CD4-positive, alpha-beta memory T cell (primary cell): ENCODE measurements at regions not wholly inside any gene's neighbourhood (a gene's known extent, or its start where the extent isn't known, plus 50 kb on each side); places are given as distances from the start of the nearest gene placed in this dataset.
"Not testable (repeated sequence)": the region's sequence is repeated elsewhere in the genome, so short reads cannot be mapped to it uniquely, and the experiment has no call there.

Experiments
- CTCF ChIA-PET: fragments of 350-600 bp; sonication (Branson Sonifier 250); formaldehyde crosslinking; loops from one replicate; lab custom pipeline; 2021; ENCODE audit warnings: inconsistent platforms; ENCODE audit not compliant: partially characterized antibody; lab: Charles Lee
- POLR2A ChIA-PET: fragments of 350-600 bp; sonication (Branson Sonifier 250); formaldehyde crosslinking; loops from one replicate; lab custom pipeline; 2021; ENCODE audit not compliant: partially characterized antibody; lab: Charles Lee
- DNase-seq, 5 donors: peaks; one replicate each; pipeline versions ENCODE4 v3.0.0 to v3.0.0-alpha.2; 2020 to 2022; ENCODE audit warnings: mixed read lengths in 1 of 5
- H3K27ac ChIP-seq: one replicate; pipeline ENCODE4 v1.7.0; 2013; ENCODE audit warnings: low read depth, low read length
- H3K27me3 ChIP-seq: 2 replicates; pipeline ENCODE4 v1.7.0; 2013; ENCODE audit warnings: mild to moderate bottlenecking, low read length, moderate library complexity; ENCODE audit not compliant: insufficient read depth
- H3K36me3 ChIP-seq: 2 replicates; pipeline ENCODE4 v1.7.0; 2013; ENCODE audit warnings: mild to moderate bottlenecking, low read length, moderate library complexity; ENCODE audit not compliant: insufficient read depth
- H3K4me1 ChIP-seq: 2 replicates; pipeline ENCODE4 v1.7.0; 2013; ENCODE audit warnings: mild to moderate bottlenecking, low read length, moderate library complexity; ENCODE audit not compliant: insufficient read depth
- H3K4me3 ChIP-seq, 2 donors: one replicate each; pipeline ENCODE4 v1.7.0; 2013; ENCODE audit warnings: low read length in 2 of 2, mild to moderate bottlenecking in 1 of 2
- H3K9me3 ChIP-seq, 2 donors: one replicate each; pipeline ENCODE4 v1.7.0; 2013; ENCODE audit warnings: low read length in 2 of 2, control low read depth in 1 of 2; ENCODE audit not compliant: control insufficient read depth in 1 of 2
- H3K27ac Mint-ChIP-seq, 7 donors: one replicate each; pipeline ENCODE4 v1.8.0; 2020 to 2021; ENCODE audit warnings: mixed read lengths in 7 of 7, mild to moderate bottlenecking in 6 of 7, inconsistent platforms in 3 of 7, moderate library complexity in 3 of 7
- H3K27me3 Mint-ChIP-seq, 2 donors: one replicate each; pipeline ENCODE4 v1.8.0; 2020 to 2021; ENCODE audit warnings: mixed read lengths in 2 of 2
- H3K36me3 Mint-ChIP-seq, 2 donors: one replicate each; pipeline ENCODE4 v1.8.0; 2020 to 2021; ENCODE audit warnings: mixed read lengths in 2 of 2, inconsistent platforms in 1 of 2, mild to moderate bottlenecking in 1 of 2
- H3K4me1 Mint-ChIP-seq, 4 donors: one replicate each; pipeline ENCODE4 v1.8.0; 2020 to 2021; ENCODE audit warnings: mixed read lengths in 4 of 4, mild to moderate bottlenecking in 1 of 4
- H3K4me3 Mint-ChIP-seq, 8 donors: one replicate each; pipeline ENCODE4 v1.8.0; 2020 to 2021; ENCODE audit warnings: mixed read lengths in 8 of 8, mild to moderate bottlenecking in 7 of 8, moderate library complexity in 6 of 8, inconsistent platforms in 3 of 8
- H3K9me3 Mint-ChIP-seq, 8 donors: one replicate each; pipeline ENCODE4 v1.8.0; 2020 to 2021; ENCODE audit warnings: mixed read lengths in 8 of 8, mild to moderate bottlenecking in 5 of 8, inconsistent platforms in 3 of 8, moderate library complexity in 1 of 8
- intact Hi-C: fragments of 100-400 bp; cut with micrococcal nuclease; formaldehyde crosslinking; loops from one replicate; pipeline ENCODE4 v1.15.1; 2023

GRCh38 chr10:8318429-8318828, 263.9 kb downstream of the GATA3 start:
- H3K36me3 ChIP-seq, H3K36me3 Mint-ChIP-seq, H3K4me1 ChIP-seq, H3K27me3 ChIP-seq, H3K27ac ChIP-seq, H3K9me3 Mint-ChIP-seq, H3K27me3 Mint-ChIP-seq, H3K9me3 ChIP-seq, DNase-seq, H3K27ac Mint-ChIP-seq, H3K4me3 ChIP-seq, intact Hi-C loops, H3K4me3 Mint-ChIP-seq: not testable (repeated sequence)
- POLR2A ChIA-PET, result interaction anchor here (1.3 kb wide), 1 partner anchor 14 kb away, joined by 5 read pairs; no protein-coding TSS in a partner anchor
- CTCF ChIA-PET, result interaction anchor here (1.0 to 1.1 kb wide), 2 partner anchors 11 to 257 kb away, joined by 3 read pairs; no protein-coding TSS in a partner anchor
- peaks cover 3 to 10% (median 4%) of the 10 kb centered on the region in 4 donors for H3K4me1 Mint-ChIP-seq

GRCh38 chr10:8318956-8319355, 264.5 kb downstream of the GATA3 start:
- peaks cover 3 to 15% (median 4%) of the 10 kb centered on the region in 4 donors for H3K4me1 Mint-ChIP-seq
- Histone ChIP-seq H3K4me1 (no peaks in the 10 kb centered on the region), H3K4me3 (no peak overlapping the region), H3K27ac (no peak overlapping the region), H3K27me3 (no peaks in the 10 kb centered on the region), H3K36me3 (no peaks in the 10 kb centered on the region), H3K9me3 (no peaks in the 10 kb centered on the region)
- no peak overlapping the region for H3K4me3 Mint-ChIP-seq
- DNase-seq, result no peak
- no peaks in the 10 kb centered on the region for H3K27me3 Mint-ChIP-seq
- H3K9me3 Mint-ChIP-seq, result peaks cover 0 to 3% (median 0%) of the 10 kb centered on the region in 8 donors
- POLR2A ChIA-PET, result interaction anchor here (1.3 kb wide), 1 partner anchor 13 kb away, joined by 5 read pairs; no protein-coding TSS in a partner anchor
- H3K36me3 Mint-ChIP-seq, result no peaks in the 10 kb centered on the region
- intact Hi-C loops, result no loop called here
- no peak overlapping the region for H3K27ac Mint-ChIP-seq
- CTCF ChIA-PET, result interaction anchor here (1.0 to 1.1 kb wide), 3 partner anchors 10 to 260 kb away, joined by 3 read pairs; no protein-coding TSS in a partner anchor

DNA sequence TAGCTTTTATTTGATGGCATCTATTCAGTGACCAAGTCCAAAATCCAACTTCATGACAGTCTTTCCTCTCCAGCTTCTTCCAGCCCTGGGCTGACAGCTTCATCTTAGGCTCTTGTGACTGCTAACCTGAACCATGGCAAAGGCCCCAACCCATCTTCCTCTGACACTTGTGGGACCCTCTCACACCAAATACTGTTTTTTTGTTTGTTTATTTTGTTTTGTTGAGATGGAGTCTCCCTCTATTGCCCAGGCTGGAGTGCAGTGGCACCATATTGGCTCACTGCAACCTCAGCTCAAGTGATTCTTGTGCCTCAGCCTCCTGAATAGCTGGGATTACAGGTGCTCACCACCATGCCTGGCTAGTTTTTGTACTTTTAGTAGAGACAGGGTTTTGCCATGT, 265.2 kb downstream of the GATA3 start:
- no peak overlapping the region for H3K4me3 ChIP-seq
- H3K4me3 Mint-ChIP-seq, result no peak overlapping the region
- no peaks in the 10 kb centered on the region for H3K36me3 ChIP-seq
- intact Hi-C loops, result no loop called here
- no peaks in the 10 kb centered on the region for H3K36me3 Mint-ChIP-seq
- H3K27ac ChIP-seq, result no peak overlapping the region
- H3K27ac Mint-ChIP-seq, result peak overlapping the region in 1 of 7 donors; percentile 40
- ChIA-PET CTCF (interaction anchor here (1.0 to 1.1 kb wide), 3 partner anchors 9 to 260 kb away, joined by 3 read pairs; no protein-coding TSS in a partner anchor), POLR2A (interaction anchor here (1.3 kb wide), 1 partner anchor 13 kb away, joined by 5 read pairs; no protein-coding TSS in a partner anchor)
- no peaks in the 10 kb centered on the region for H3K9me3 ChIP-seq
- DNase-seq, result no peak
- H3K9me3 Mint-ChIP-seq, result peaks cover 0 to 3% (median 0%) of the 10 kb centered on the region in 8 donors
- peaks cover 2 to 15% (median 3%) of the 10 kb centered on the region in 4 donors for H3K4me1 Mint-ChIP-seq
- no peaks in the 10 kb centered on the region for H3K27me3 ChIP-seq
- no peaks in the 10 kb centered on the region for H3K27me3 Mint-ChIP-seq
- H3K4me1 ChIP-seq, result no peaks in the 10 kb centered on the region

DNA sequence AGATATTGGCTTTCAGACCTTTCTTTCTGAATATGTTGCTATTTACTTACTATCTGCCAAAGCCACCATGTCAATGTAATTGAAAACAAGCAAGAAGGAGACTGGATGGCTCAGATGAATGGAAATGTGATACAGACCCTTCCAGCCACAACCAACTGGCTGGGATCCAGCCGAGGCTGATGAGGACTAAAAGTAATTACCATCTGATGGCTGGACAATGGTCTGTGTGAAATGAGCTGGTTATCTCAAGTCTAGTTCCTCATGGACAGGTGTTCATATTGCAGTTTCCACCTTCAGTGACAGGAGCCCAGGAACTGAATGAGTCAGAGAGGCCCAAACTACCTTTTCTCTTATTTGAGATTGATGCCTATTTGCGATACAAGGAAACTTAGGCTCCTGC, 267.5 kb downstream of the GATA3 start:
- ChIA-PET CTCF (no interaction called here), POLR2A (no interaction called here)
- Histone ChIP-seq H3K27me3 (no peaks in the 10 kb centered on the region), H3K9me3 (no peaks in the 10 kb centered on the region), H3K4me3 (no peak overlapping the region), H3K27ac (no peak overlapping the region), H3K36me3 (no peaks in the 10 kb centered on the region), H3K4me1 (peaks cover 12% of the 10 kb centered on the region)
- no peak for DNase-seq
- no peaks in the 10 kb centered on the region for H3K27me3 Mint-ChIP-seq
- no peaks in the 10 kb centered on the region for H3K36me3 Mint-ChIP-seq
- H3K4me1 Mint-ChIP-seq, result peaks cover 12 to 30% (median 18%) of the 10 kb centered on the region in 4 donors
- intact Hi-C loops, result no loop called here
- no peak overlapping the region for H3K27ac Mint-ChIP-seq
- no peak overlapping the region for H3K4me3 Mint-ChIP-seq
- H3K9me3 Mint-ChIP-seq, result peaks cover 0 to 3% (median 0%) of the 10 kb centered on the region in 8 donors

GRCh38 chr10:8323428-8324054, 269.1 kb downstream of the GATA3 start:
- Mint-ChIP-seq H3K4me3 (no peak overlapping the region), H3K9me3 (peaks cover 0 to 3% (median 0%) of the 10 kb centered on the region in 8 donors), H3K27me3 (no peaks in the 10 kb centered on the region), H3K27ac (no peak overlapping the region), H3K36me3 (no peaks in the 10 kb centered on the region), H3K4me1 (peaks cover 12 to 36% (median 18%) of the 10 kb centered on the region in 4 donors)
- Histone ChIP-seq H3K27ac (no peak overlapping the region), H3K27me3 (no peaks in the 10 kb centered on the region), H3K36me3 (no peaks in the 10 kb centered on the region), H3K4me3 (no peak overlapping the region), H3K4me1 (peaks cover 12% of the 10 kb centered on the region), H3K9me3 (no peaks in the 10 kb centered on the region)
- intact Hi-C loops, result no loop called here
- POLR2A ChIA-PET, result no interaction called here
- DNase-seq, result no peak
- CTCF ChIA-PET, result interaction anchor here (1.1 kb wide), 1 partner anchor 9 kb away, joined by 3 read pairs; no protein-coding TSS in a partner anchor

GRCh38 chr10:8325024-8325980, 270.8 kb downstream of the GATA3 start:
- no peaks in the 10 kb centered on the region for H3K36me3 ChIP-seq
- H3K27me3 ChIP-seq, result no peaks in the 10 kb centered on the region
- H3K27ac ChIP-seq, result no peak overlapping the region
- Mint-ChIP-seq H3K36me3 (no peaks in the 10 kb centered on the region), H3K9me3 (peaks cover 0 to 3% (median 0%) of the 10 kb centered on the region in 8 donors), H3K4me1 (peaks cover 16 to 52% (median 25%) of the 10 kb centered on the region in 4 donors), H3K27me3 (no peaks in the 10 kb centered on the region), H3K27ac (peak overlapping the region; percentile 74 to 89 (median 78)), H3K4me3 (peak overlapping the region in 7 of 8 donors; percentile 7 to 64 (median 40))
- CTCF ChIA-PET, result no interaction called here
- H3K4me1 ChIP-seq, result peaks cover 18% of the 10 kb centered on the region
- POLR2A ChIA-PET, result interaction anchor here (0.6 to 2.6 kb wide), 4 partner anchors 11 to 265 kb away, joined by 3 to 15 read pairs (median 5); no protein-coding TSS in a partner anchor
- intact Hi-C loops, result no loop called here
- H3K9me3 ChIP-seq, result no peaks in the 10 kb centered on the region
- peak in 1 of 5 donors; percentile 5 for DNase-seq
- H3K4me3 ChIP-seq, result no peak overlapping the region
